ENCODE measurements at regions not wholly inside any gene's neighbourhood (a gene's known extent, or its start where the extent isn't known, plus 50 kb on each side); places are given as distances from the start of the nearest gene placed in this dataset.
"Not testable (repeated sequence)": the region's sequence is repeated elsewhere in the genome, so short reads cannot be mapped to it uniquely, and the experiment has no call there.

DNA sequence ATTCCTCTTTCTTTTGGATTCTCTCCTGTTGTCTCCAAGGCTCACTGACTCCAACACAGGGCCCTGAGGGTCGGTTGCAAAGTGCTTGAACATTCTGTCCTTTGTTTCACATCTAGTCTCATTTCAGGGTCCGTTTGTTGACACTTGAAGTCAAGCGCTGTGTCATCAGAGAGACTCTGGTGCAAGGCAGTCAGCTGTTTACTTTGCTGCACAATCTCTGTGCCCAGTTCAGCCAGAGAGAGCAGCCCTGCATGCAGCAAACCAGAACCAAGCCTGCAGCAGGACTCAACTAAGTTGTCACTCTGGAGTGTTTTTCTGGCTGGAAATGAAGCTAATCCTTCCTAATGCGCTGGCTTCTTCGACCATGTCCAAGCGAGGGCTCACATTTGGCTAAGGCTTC is 77.6 kb upstream of the DPP6 start:
- TF ChIP-seq, protein P1, sequence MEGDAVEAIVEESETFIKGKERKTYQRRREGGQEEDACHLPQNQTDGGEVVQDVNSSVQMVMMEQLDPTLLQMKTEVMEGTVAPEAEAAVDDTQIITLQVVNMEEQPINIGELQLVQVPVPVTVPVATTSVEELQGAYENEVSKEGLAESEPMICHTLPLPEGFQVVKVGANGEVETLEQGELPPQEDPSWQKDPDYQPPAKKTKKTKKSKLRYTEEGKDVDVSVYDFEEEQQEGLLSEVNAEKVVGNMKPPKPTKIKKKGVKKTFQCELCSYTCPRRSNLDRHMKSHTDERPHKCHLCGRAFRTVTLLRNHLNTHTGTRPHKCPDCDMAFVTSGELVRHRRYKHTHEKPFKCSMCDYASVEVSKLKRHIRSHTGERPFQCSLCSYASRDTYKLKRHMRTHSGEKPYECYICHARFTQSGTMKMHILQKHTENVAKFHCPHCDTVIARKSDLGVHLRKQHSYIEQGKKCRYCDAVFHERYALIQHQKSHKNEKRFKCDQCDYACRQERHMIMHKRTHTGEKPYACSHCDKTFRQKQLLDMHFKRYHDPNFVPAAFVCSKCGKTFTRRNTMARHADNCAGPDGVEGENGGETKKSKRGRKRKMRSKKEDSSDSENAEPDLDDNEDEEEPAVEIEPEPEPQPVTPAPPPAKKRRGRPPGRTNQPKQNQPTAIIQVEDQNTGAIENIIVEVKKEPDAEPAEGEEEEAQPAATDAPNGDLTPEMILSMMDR (IDR thresholded peaks at IDR 0.05 in 8 of 11, conservative IDR thresholded peaks at IDR 0.05 in 3 of 11): not testable (repeated sequence)
- not testable (repeated sequence) for TF ChIP-seq POLR2A (IDR thresholded peaks at IDR 0.05)

Data from spleen (tissue), 7 donors.